H1 (cell line): ENCODE measurements at regions not wholly inside any gene's neighbourhood (a gene's known extent, or its start where the extent isn't known, plus 50 kb on each side); places are given as distances from the start of the nearest gene placed in this dataset.

Source experiments
- TF ChIP-seq, protein P1 (sequence below): fragments of 300-600 bp; sonication (generic); IDR thresholded peaks from 2 replicates; pipeline ENCODE4 v1.7.1; 2012; ENCODE audit warnings: low read length, moderate library complexity, mild to moderate bottlenecking, inconsistent platforms; ENCODE audit not compliant: insufficient replicate concordance

- TF ChIP-seq, protein P1, sequence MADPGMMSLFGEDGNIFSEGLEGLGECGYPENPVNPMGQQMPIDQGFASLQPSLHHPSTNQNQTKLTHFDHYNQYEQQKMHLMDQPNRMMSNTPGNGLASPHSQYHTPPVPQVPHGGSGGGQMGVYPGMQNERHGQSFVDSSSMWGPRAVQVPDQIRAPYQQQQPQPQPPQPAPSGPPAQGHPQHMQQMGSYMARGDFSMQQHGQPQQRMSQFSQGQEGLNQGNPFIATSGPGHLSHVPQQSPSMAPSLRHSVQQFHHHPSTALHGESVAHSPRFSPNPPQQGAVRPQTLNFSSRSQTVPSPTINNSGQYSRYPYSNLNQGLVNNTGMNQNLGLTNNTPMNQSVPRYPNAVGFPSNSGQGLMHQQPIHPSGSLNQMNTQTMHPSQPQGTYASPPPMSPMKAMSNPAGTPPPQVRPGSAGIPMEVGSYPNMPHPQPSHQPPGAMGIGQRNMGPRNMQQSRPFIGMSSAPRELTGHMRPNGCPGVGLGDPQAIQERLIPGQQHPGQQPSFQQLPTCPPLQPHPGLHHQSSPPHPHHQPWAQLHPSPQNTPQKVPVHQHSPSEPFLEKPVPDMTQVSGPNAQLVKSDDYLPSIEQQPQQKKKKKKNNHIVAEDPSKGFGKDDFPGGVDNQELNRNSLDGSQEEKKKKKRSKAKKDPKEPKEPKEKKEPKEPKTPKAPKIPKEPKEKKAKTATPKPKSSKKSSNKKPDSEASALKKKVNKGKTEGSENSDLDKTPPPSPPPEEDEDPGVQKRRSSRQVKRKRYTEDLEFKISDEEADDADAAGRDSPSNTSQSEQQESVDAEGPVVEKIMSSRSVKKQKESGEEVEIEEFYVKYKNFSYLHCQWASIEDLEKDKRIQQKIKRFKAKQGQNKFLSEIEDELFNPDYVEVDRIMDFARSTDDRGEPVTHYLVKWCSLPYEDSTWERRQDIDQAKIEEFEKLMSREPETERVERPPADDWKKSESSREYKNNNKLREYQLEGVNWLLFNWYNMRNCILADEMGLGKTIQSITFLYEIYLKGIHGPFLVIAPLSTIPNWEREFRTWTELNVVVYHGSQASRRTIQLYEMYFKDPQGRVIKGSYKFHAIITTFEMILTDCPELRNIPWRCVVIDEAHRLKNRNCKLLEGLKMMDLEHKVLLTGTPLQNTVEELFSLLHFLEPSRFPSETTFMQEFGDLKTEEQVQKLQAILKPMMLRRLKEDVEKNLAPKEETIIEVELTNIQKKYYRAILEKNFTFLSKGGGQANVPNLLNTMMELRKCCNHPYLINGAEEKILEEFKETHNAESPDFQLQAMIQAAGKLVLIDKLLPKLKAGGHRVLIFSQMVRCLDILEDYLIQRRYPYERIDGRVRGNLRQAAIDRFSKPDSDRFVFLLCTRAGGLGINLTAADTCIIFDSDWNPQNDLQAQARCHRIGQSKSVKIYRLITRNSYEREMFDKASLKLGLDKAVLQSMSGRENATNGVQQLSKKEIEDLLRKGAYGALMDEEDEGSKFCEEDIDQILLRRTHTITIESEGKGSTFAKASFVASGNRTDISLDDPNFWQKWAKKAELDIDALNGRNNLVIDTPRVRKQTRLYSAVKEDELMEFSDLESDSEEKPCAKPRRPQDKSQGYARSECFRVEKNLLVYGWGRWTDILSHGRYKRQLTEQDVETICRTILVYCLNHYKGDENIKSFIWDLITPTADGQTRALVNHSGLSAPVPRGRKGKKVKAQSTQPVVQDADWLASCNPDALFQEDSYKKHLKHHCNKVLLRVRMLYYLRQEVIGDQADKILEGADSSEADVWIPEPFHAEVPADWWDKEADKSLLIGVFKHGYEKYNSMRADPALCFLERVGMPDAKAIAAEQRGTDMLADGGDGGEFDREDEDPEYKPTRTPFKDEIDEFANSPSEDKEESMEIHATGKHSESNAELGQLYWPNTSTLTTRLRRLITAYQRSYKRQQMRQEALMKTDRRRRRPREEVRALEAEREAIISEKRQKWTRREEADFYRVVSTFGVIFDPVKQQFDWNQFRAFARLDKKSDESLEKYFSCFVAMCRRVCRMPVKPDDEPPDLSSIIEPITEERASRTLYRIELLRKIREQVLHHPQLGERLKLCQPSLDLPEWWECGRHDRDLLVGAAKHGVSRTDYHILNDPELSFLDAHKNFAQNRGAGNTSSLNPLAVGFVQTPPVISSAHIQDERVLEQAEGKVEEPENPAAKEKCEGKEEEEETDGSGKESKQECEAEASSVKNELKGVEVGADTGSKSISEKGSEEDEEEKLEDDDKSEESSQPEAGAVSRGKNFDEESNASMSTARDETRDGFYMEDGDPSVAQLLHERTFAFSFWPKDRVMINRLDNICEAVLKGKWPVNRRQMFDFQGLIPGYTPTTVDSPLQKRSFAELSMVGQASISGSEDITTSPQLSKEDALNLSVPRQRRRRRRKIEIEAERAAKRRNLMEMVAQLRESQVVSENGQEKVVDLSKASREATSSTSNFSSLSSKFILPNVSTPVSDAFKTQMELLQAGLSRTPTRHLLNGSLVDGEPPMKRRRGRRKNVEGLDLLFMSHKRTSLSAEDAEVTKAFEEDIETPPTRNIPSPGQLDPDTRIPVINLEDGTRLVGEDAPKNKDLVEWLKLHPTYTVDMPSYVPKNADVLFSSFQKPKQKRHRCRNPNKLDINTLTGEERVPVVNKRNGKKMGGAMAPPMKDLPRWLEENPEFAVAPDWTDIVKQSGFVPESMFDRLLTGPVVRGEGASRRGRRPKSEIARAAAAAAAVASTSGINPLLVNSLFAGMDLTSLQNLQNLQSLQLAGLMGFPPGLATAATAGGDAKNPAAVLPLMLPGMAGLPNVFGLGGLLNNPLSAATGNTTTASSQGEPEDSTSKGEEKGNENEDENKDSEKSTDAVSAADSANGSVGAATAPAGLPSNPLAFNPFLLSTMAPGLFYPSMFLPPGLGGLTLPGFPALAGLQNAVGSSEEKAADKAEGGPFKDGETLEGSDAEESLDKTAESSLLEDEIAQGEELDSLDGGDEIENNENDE, result no peak
These were observed 208.8 kb downstream of the SLITRK6 start (continued) for GRCh38 chr13:85590231-85590931.
